Heart right ventricle (tissue), 16 donors: ENCODE measurements at regions not wholly inside any gene's neighbourhood (a gene's known extent, or its start where the extent isn't known, plus 50 kb on each side); places are given as distances from the start of the nearest gene placed in this dataset.

Experiments used
- ATAC-seq, 8 donors: fragments of 200-7000 bp; cut with Tn5 transposase; one replicate each; pipeline ENCODE4 v1.9.1; 2020; ENCODE audit warnings: mild to moderate bottlenecking in 8 of 8, moderate library complexity in 8 of 8, moderate number of reproducible peaks in 1 of 8
- DNase-seq, 2 donors: peaks; one replicate each; pipeline ENCODE4 v3.0.0-alpha.2; 2020
- H3K27ac ChIP-seq, 10 donors: fragments of 200-600 bp; sonication (generic) in 2 of 10; one replicate each; pipeline versions ENCODE4 v1.5.0 to v1.8.0; 2020 to 2022; ENCODE audit warnings: mild to moderate bottlenecking in 3 of 10
- H3K27me3 ChIP-seq, 7 donors: fragments of 200-600 bp; one replicate each; pipeline ENCODE4 v1.8.0; 2021 to 2022; ENCODE audit warnings: mild to moderate bottlenecking in 2 of 7
- H3K36me3 ChIP-seq, 9 donors: fragments of 200-600 bp; sonication (generic) in 1 of 9; one replicate each; pipeline versions ENCODE4 v1.5.0 to v1.8.0; 2020 to 2022; ENCODE audit warnings: mild to moderate bottlenecking in 2 of 9
- H3K4me1 ChIP-seq, 9 donors: fragments of 200-600 bp; sonication (generic) in 1 of 9; one replicate each; pipeline versions ENCODE4 v1.5.0 to v1.8.0; 2020 to 2022; ENCODE audit warnings: mild to moderate bottlenecking in 4 of 9
- H3K4me3 ChIP-seq, 10 donors: fragments of 200-600 bp; sonication (generic) in 2 of 10; one replicate each; pipeline versions ENCODE4 v1.5.0 to v1.8.0; 2020 to 2022; ENCODE audit warnings: mild to moderate bottlenecking in 7 of 10, moderate library complexity in 2 of 10
- H3K9me3 ChIP-seq, 11 donors: fragments of 200-600 bp in 10 of 11; sonication (generic) in 2 of 11; one replicate each; pipeline versions ENCODE4 v1.5.0 to v1.8.0; 2013 to 2022; ENCODE audit warnings: mild to moderate bottlenecking in 2 of 11, control low read depth in 1 of 11, moderate library complexity in 1 of 11
- CTCF ChIP-seq, 9 donors: fragments of 200-600 bp; sonication (generic) in 2 of 9; IDR thresholded peaks; one replicate each; pipeline versions ENCODE4 v1.5.0 to v1.8.0; 2021 to 2022; ENCODE audit warnings: antibody characterized with exemption in 9 of 9, mild to moderate bottlenecking in 5 of 9, moderate library complexity in 1 of 9
- WGBS, 2 donors: extraction: QIAGEN DNeasy Blood & Tissue Kit; methylation state at CpG; one replicate each; pipeline ENCODE4 v1.1.7; 2013; ENCODE audit warnings: inconsistent platforms in 1 of 2; 5-methylcytosine and 5-hydroxymethylcytosine counted together
- intact Hi-C, 10 donors: fragments of 100-400 bp; cut with DNase I; formaldehyde crosslinking; loops; one replicate each; pipeline versions ENCODE4 v1.11.1 to v1.14.2; 2022
- donor health status: Arrhythmogenic right ventricular cardiomyopathy.
- donor health status: ischemic (EF 13 %, LVEDD 7.1; RV severe dilation, severe dysfunction).
- donor health status: healthy with polysubstance abuse.
- donor health status: DM: no; HTN: yes; CAD: no.
- donor health status: DM: no; HTN: no; CAD: no.
- donor health status: ischemic (EF 25% LVEDD 6.9; RV normal size, moderate dysfunction).
- donor health status: ischemic (EF 25% LVEDD 5.7; RV mildly dilated, moderate dysfunction).
- donor health status: healthy.
- donor health status: DM: yes; HTN: yes; CAD: no.
- donor health status: Ischemic cardiomyopathy.
- donor health status: ischemic (EF 35%, LVEDD 5.7; RV mildly dilated, moderate dysfunction).
- donor health status: nonischemic (EF 11% LVEDD 7.7; RV severe dilation, severe dysfunction).
- donor health status: DM: yes; HTN: yes; CAD: no.
- donor health status: PGD.
- donor health status: ischemic (EF 29% LVEDD 5.4; RV normal size, mild dysfunction).
- donor health status: nonischemic (EF 23%, LVEDD 6.1; RV moderate dilation, normal function).

- intact Hi-C loops = no loop called here
- DNase-seq = no peak
- H3K27ac ChIP-seq = no peak overlapping the region
- no peak for ATAC-seq
- H3K4me1 ChIP-seq = peaks cover 0 to 7% (median 0%) of the 10 kb centered on the region in 9 donors
- H3K9me3 ChIP-seq = peaks cover 0 to 10% (median 0%) of the 10 kb centered on the region in 11 donors
- WGBS, 2 donors = 92 to 94% methylated on average over 1 of the region's 1 CpG
- H3K27me3 ChIP-seq = peaks cover 0 to 1% (median 0%) of the 10 kb centered on the region in 7 donors
- no peak overlapping the region for H3K4me3 ChIP-seq
- TF ChIP-seq CTCF (IDR thresholded peaks at IDR 0.05) = no peak
- no peaks in the 10 kb centered on the region for H3K36me3 ChIP-seq
Measured at GRCh38 chr9:78133751-78134150, 102.1 kb upstream of the CEP78 start.

- TF ChIP-seq CTCF (IDR thresholded peaks at IDR 0.05) = no peak
- no peak for ATAC-seq
- peaks cover 0 to 5% (median 0%) of the 10 kb centered on the region in 11 donors for H3K9me3 ChIP-seq
- H3K4me3 ChIP-seq = peak overlapping the region in 2 of 10 donors; percentile 1 to 12
- peaks cover 0 to 7% (median 0%) of the 10 kb centered on the region in 9 donors for H3K4me1 ChIP-seq
- H3K36me3 ChIP-seq = no peaks in the 10 kb centered on the region
- DNase-seq = no peak
- H3K27me3 ChIP-seq = peaks cover 0 to 4% (median 0%) of the 10 kb centered on the region in 7 donors
- intact Hi-C loops = no loop called here
- no peak overlapping the region for H3K27ac ChIP-seq
- WGBS, 2 donors = 21 to 28% methylated on average over 2 of the region's 2 CpGs
Measured at GRCh38 chr9:78132701-78133058, 101.1 kb upstream of the GNAQ start.

- TF ChIP-seq CTCF (IDR thresholded peaks at IDR 0.05) = no peak
- Histone ChIP-seq H3K9me3 (no peaks in the 10 kb centered on the region), H3K27me3 (peaks cover 0 to 4% (median 0%) of the 10 kb centered on the region in 7 donors), H3K27ac (no peak overlapping the region), H3K4me1 (peaks cover 0 to 7% (median 0%) of the 10 kb centered on the region in 9 donors), H3K36me3 (no peaks in the 10 kb centered on the region), H3K4me3 (peak overlapping the region in 2 of 10 donors; percentile 1 to 12)
- intact Hi-C loops = no loop called here
- ATAC-seq = no peak
- 80 to 86% methylated on average over 2 of the region's 2 CpGs for WGBS, 2 donors
- no peak for DNase-seq
Measured at GRCh38 chr9:78131969-78132700, 100.5 kb upstream of the GNAQ start.

- H3K4me3 ChIP-seq = no peak overlapping the region
- no peak overlapping the region for H3K27ac ChIP-seq
- DNase-seq (no peak), ATAC-seq (no peak)
- H3K36me3 ChIP-seq = no peaks in the 10 kb centered on the region
- no peak for TF ChIP-seq CTCF (IDR thresholded peaks at IDR 0.05)
- peaks cover 0 to 7% (median 0%) of the 10 kb centered on the region in 9 donors for H3K4me1 ChIP-seq
- intact Hi-C loops = no loop called here
- no peaks in the 10 kb centered on the region for H3K9me3 ChIP-seq
- peaks cover 0 to 9% (median 0%) of the 10 kb centered on the region in 7 donors for H3K27me3 ChIP-seq
Measured at GRCh38 chr9:78130853-78131252, 99.2 kb upstream of the GNAQ start.
